ENCODE measurements at regions not wholly inside any gene's neighbourhood (a gene's known extent, or its start where the extent isn't known, plus 50 kb on each side); places are given as distances from the start of the nearest gene placed in this dataset.

DNA sequence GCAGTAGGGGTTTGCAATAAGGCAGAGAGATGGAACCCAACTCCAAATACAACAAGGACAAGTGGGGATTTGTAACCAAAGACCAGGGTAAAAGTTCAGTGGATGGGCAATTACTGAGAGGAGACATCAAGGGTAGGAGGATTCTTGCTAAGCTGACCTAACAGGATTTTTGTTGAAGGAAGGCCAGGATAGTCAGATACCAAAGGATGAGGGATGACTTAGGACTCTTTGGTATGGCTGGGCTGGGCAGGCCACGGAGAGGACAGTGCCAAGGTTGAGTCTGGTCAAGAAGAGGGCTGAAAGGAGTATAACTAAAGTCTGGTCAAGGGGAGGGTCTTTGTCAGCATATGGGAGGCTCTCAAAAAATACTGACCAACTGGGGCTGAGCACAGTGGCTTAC, 85.3 kb upstream of the UBE2E2 start:
- no TSS peak for BruUV-seq (replicated peaks)
- Mint-ChIP-seq H3K27me3 (ENCODE audit: unreplicated experiment) (peaks cover 67% of the 10 kb centered on the region), H3K9me3 (ENCODE audit: low read depth, unreplicated experiment) (no peaks in the 10 kb centered on the region), H3K36me3 (ENCODE audit: insufficient read depth, unreplicated experiment) (no peaks in the 10 kb centered on the region), H3K27ac (ENCODE audit: unreplicated experiment) (no peak overlapping the region), H3K4me3 (ENCODE audit: low read depth, unreplicated experiment) (no peak overlapping the region), H3K4me1 (ENCODE audit: low read depth, unreplicated experiment) (peaks cover 16% of the 10 kb centered on the region)
- no peak for DNase-seq
- intact Hi-C loops (cut with micrococcal nuclease; ENCODE audit: unreplicated experiment), result loop anchor here (5.0 kb wide), 1 partner anchor 624 kb away; no protein-coding TSS in a partner anchor
- TF ChIP-seq CTCF (IDR thresholded peaks at IDR 0.05; ENCODE audit: unreplicated experiment), result no peak
- CTCF ChIA-PET, result no interaction called here

DNA sequence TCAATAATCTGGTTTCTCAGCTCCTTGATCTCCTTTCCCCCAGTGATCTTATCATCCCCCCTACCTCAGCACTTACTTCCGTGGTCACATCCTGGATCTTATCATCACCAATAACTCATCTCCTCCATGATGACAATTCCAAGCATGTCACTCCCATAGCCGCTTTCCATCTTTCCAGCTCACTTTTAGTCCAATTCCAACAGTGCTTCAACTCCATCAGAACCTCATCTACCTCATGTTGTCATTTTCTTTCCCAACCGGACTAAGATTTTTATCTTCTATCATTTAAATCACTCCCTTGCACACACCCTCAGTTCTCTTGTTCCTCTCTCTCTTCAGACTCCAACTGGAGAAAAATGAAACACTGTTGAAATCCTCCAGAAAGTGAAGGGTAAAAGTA, 75.9 kb upstream of the UBE2E2 start:
- no TSS peak for BruUV-seq (replicated peaks)
- no peak overlapping the region for H3K27ac Mint-ChIP-seq (ENCODE audit: unreplicated experiment)
- CTCF ChIA-PET, result no interaction called here
- H3K27me3 Mint-ChIP-seq (ENCODE audit: unreplicated experiment), result peaks cover 10% of the 10 kb centered on the region
- no peak overlapping the region for H3K4me3 Mint-ChIP-seq (ENCODE audit: low read depth, unreplicated experiment)
- H3K4me1 Mint-ChIP-seq (ENCODE audit: low read depth, unreplicated experiment), result no peaks in the 10 kb centered on the region
- H3K36me3 Mint-ChIP-seq (ENCODE audit: insufficient read depth, unreplicated experiment), result no peaks in the 10 kb centered on the region
- no peaks in the 10 kb centered on the region for H3K9me3 Mint-ChIP-seq (ENCODE audit: low read depth, unreplicated experiment)
- no peak for DNase-seq
- no peak for TF ChIP-seq CTCF (IDR thresholded peaks at IDR 0.05; ENCODE audit: unreplicated experiment)
- intact Hi-C loops (cut with micrococcal nuclease; ENCODE audit: unreplicated experiment), result no loop called here

DNA sequence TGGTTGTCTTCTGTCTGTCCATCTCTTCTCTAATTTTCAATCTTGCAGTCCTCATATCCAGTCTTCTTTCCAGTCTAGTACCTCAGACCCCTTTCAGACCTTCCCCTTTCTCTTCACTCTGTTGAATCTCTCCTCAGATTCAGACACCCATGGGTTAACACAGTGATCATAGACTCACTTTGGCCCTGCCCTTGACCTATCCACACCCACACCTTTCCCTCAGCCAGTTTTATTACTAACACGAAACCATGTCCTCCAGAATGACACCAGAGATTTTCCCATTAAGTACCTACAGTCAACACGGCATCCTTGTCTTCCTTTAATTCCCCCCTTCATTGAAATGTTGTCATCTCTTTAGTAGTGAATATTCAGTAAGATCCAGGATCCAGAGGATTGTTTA, 74.5 kb upstream of the UBE2E2 start:
- Mint-ChIP-seq H3K27me3 (ENCODE audit: unreplicated experiment) (peaks cover 10% of the 10 kb centered on the region), H3K9me3 (ENCODE audit: low read depth, unreplicated experiment) (no peaks in the 10 kb centered on the region), H3K36me3 (ENCODE audit: insufficient read depth, unreplicated experiment) (no peaks in the 10 kb centered on the region), H3K4me1 (ENCODE audit: low read depth, unreplicated experiment) (no peaks in the 10 kb centered on the region), H3K4me3 (ENCODE audit: low read depth, unreplicated experiment) (no peak overlapping the region), H3K27ac (ENCODE audit: unreplicated experiment) (no peak overlapping the region)
- no peak for TF ChIP-seq CTCF (IDR thresholded peaks at IDR 0.05; ENCODE audit: unreplicated experiment)
- no peak for DNase-seq
- intact Hi-C loops (cut with micrococcal nuclease; ENCODE audit: unreplicated experiment), result no loop called here
- CTCF ChIA-PET, result no interaction called here
- BruUV-seq (replicated peaks), result no TSS peak

DNA sequence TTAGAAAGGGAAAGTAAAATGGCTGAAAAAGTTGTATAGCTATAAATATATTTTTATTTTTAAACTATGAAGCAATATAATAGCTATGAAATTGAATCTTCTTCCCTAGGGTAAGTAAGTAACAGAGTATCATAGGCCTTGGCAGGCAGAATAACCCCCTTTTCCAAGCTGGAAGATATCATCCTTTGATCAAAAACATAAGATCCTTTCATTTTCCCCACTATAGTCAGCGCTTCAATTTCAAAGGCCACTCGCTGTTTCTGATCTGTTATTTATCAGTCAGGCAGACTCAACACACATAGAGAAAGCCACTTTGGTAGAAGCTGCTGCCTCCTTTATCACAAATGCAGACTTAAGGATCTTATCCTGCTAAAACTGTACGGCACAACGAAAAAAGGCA, 74.0 kb upstream of the UBE2E2 start:
- Mint-ChIP-seq H3K4me1 (ENCODE audit: low read depth, unreplicated experiment) (no peaks in the 10 kb centered on the region), H3K36me3 (ENCODE audit: insufficient read depth, unreplicated experiment) (no peaks in the 10 kb centered on the region), H3K9me3 (ENCODE audit: low read depth, unreplicated experiment) (no peaks in the 10 kb centered on the region), H3K4me3 (ENCODE audit: low read depth, unreplicated experiment) (no peak overlapping the region), H3K27me3 (ENCODE audit: unreplicated experiment) (peaks cover 15% of the 10 kb centered on the region), H3K27ac (ENCODE audit: unreplicated experiment) (no peak overlapping the region)
- DNase-seq, result no peak
- intact Hi-C loops (cut with micrococcal nuclease; ENCODE audit: unreplicated experiment), result no loop called here
- no peak for TF ChIP-seq CTCF (IDR thresholded peaks at IDR 0.05; ENCODE audit: unreplicated experiment)
- CTCF ChIA-PET, result no interaction called here
- no TSS peak for BruUV-seq (replicated peaks)

GRCh38 chr3:23129817-23130216, 73.3 kb upstream of the UBE2E2 start:
- peak; percentile 25 for DNase-seq
- intact Hi-C loops (cut with micrococcal nuclease; ENCODE audit: unreplicated experiment), result no loop called here
- Mint-ChIP-seq H3K9me3 (ENCODE audit: low read depth, unreplicated experiment) (no peaks in the 10 kb centered on the region), H3K27me3 (ENCODE audit: unreplicated experiment) (peaks cover 22% of the 10 kb centered on the region), H3K36me3 (ENCODE audit: insufficient read depth, unreplicated experiment) (no peaks in the 10 kb centered on the region), H3K4me3 (ENCODE audit: low read depth, unreplicated experiment) (no peak overlapping the region), H3K27ac (ENCODE audit: unreplicated experiment) (no peak overlapping the region), H3K4me1 (ENCODE audit: low read depth, unreplicated experiment) (no peaks in the 10 kb centered on the region)
- CTCF ChIA-PET, result no interaction called here
- no peak for TF ChIP-seq CTCF (IDR thresholded peaks at IDR 0.05; ENCODE audit: unreplicated experiment)
- no TSS peak for BruUV-seq (replicated peaks)

All from Calu3 (cell line).